Retinal pigment epithelial cell (primary cell): ENCODE measurements at regions not wholly inside any gene's neighbourhood (a gene's known extent, or its start where the extent isn't known, plus 50 kb on each side); places are given as distances from the start of the nearest gene placed in this dataset.

Source experiments
- DNase-seq: peaks from one replicate; pipeline ENCODE4 v3.0.0-alpha.2; 2010; ENCODE audit warnings: low read depth
- H3K4me3 ChIP-seq: 2 replicates; pipeline ENCODE4 v1.5.1; 2011; ENCODE audit warnings: mild to moderate bottlenecking, low read length, control low read depth, moderate library complexity
- CTCF ChIP-seq: conservative IDR thresholded peaks from 2 replicates; pipeline ENCODE4 v1.5.1; 2011; ENCODE audit warnings: low read depth, low read length, control low read depth, inconsistent platforms

- no peak for DNase-seq
- no peak for TF ChIP-seq CTCF
- no peak overlapping the region for H3K4me3 ChIP-seq
Measured at GRCh38 chr2:164281896-164282295, 339.4 kb downstream of the GRB14 start.

DNA sequence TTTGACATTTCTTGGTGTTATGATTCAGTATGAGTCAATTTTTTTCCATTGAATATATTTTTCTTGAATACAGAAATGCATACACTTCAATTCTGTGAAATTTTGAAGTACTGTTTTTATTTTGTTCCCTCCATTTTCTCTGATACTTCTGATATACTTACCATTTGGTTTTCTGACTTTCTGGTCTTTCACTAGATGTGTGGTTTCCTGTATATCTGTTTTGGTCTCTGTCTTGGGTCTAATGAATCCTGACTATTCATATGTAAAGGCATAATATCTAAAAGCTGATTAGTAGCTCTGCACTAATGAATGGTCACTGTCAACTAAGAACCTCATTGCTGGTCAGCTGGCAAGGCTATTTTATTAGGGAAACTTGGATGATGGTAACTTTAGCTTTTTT, 345.6 kb downstream of the GRB14 start:
- no peak overlapping the region for H3K4me3 ChIP-seq
- no peak for TF ChIP-seq CTCF
- DNase-seq = no peak

GRCh38 chr2:164260506-164260905, 360.8 kb downstream of the GRB14 start:
- no peak for DNase-seq
- no peak for TF ChIP-seq CTCF

GRCh38 chr2:164257742-164258141, 363.5 kb downstream of the GRB14 start:
- no peak overlapping the region for H3K4me3 ChIP-seq
- no peak for TF ChIP-seq CTCF
- DNase-seq = no peak

More at GRCh38 chr2:164260506-164260905, 360.8 kb downstream of the GRB14 start:
- H3K4me3 ChIP-seq = no peak overlapping the region

- no peak for TF ChIP-seq CTCF
- DNase-seq = no peak
- no peak overlapping the region for H3K4me3 ChIP-seq
Measured at GRCh38 chr2:164252568-164253287, 368.6 kb downstream of the GRB14 start.

GRCh38 chr2:164243315-164243714, 378.0 kb downstream of the GRB14 start:
- H3K4me3 ChIP-seq = no peak overlapping the region
- no peak for TF ChIP-seq CTCF
- DNase-seq = no peak

DNA sequence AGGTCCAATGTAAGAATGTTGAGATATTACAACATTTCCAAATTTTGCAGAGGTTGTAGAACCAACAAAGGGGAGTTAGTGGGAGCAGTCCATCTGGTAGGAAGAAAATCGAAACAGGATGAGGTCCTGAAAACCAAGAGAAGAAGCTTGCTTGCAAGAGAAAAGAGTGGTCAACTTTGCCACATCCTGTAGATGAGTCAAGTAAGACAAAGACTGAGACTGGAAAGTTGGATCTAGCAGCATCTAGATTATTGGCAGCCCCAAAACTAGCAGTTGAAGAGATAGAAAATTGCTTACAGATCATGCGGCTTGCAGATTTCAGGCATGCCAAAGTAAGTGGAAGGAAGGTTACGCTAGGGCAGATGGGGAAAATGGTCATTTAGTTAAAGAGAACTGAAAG, 378.9 kb downstream of the GRB14 start:
- DNase-seq = no peak
- H3K4me3 ChIP-seq = no peak overlapping the region
- no peak for TF ChIP-seq CTCF
